K562 (cell line): ENCODE measurements at regions not wholly inside any gene's neighbourhood (a gene's known extent, or its start where the extent isn't known, plus 50 kb on each side); places are given as distances from the start of the nearest gene placed in this dataset.

Experiments
- ATF4 ChIP-seq: fragments of 450-650 bp; formaldehyde crosslinking; IDR thresholded peaks from 2 replicates; pipeline ENCODE4 v1.4.0; 2022; ENCODE audit warnings: mild to moderate bottlenecking, moderate library complexity
- BACH1 ChIP-seq: fragments of 200-800 bp; sonication (Bioruptor generic); IDR thresholded peaks from 2 replicates; pipeline ENCODE4 v1.6.1; 2016; ENCODE audit warnings: missing genetic modification characterization, missing compliant biosample characterization
- FOXJ2 ChIP-seq: fragments of 200-800 bp; sonication (Bioruptor generic); IDR thresholded peaks from 2 replicates; pipeline ENCODE4 v1.6.1; 2016; ENCODE audit warnings: missing genetic modification characterization, missing compliant biosample characterization
- GABPA ChIP-seq: fragments of 200-800 bp; sonication (Bioruptor generic); conservative IDR thresholded peaks from 2 replicates; pipeline ENCODE4 v1.6.1; 2016; ENCODE audit warnings: low read depth, missing genetic modification characterization, missing compliant biosample characterization
- HDAC2 ChIP-seq: fragments of 450-650 bp; IDR thresholded peaks from 2 replicates; pipeline ENCODE4 v1.6.1; 2016; ENCODE audit warnings: mild to moderate bottlenecking
- HMBOX1 ChIP-seq: sonication (generic); IDR thresholded peaks from 2 replicates; pipeline ENCODE4 v1.6.1; 2016
- KAT7 ChIP-seq: sonication (generic); formaldehyde crosslinking; IDR thresholded peaks from 2 replicates; pipeline ENCODE4 v1.8.0; 2022; ENCODE audit warnings: missing genetic modification reagents, mild to moderate bottlenecking, borderline replicate concordance
- MLX ChIP-seq, 2 experiments: fragments of 450-650 bp in 1 of 2; sonication (generic) in 1 of 2; formaldehyde crosslinking; conservative IDR thresholded peaks; 2 replicates each; pipeline versions ENCODE4 v1.4.0 to v1.8.1; 2020 to 2022; ENCODE audit warnings: mild to moderate bottlenecking in 1 of 2, missing genetic modification reagents in 1 of 2
- NR2C2 ChIP-seq, 2 experiments: fragments of 200-800 bp in 1 of 2; sonication (Bioruptor generic) in 1 of 2; sonication (generic) in 1 of 2; formaldehyde crosslinking in 1 of 2; IDR thresholded peaks; 2 replicates each; pipeline versions ENCODE4 v1.6.1 to v1.8.0; 2016 to 2022; ENCODE audit warnings: mild to moderate bottlenecking in 1 of 2, missing compliant biosample characterization in 1 of 2, missing genetic modification characterization in 1 of 2, missing genetic modification reagents in 1 of 2
- PHTF2 ChIP-seq: fragments of 250-450 bp; sonication (Bioruptor Pico); IDR thresholded peaks from 2 replicates; pipeline ENCODE4 v1.5.0; 2021; ENCODE audit warnings: mild to moderate bottlenecking
- POLR2AphosphoS2 ChIP-seq: IDR thresholded peaks from 2 replicates; pipeline ENCODE4 v1.6.1; 2012; ENCODE audit warnings: low read length, improper control_type of control experiment
- SIX5 ChIP-seq, 2 experiments: IDR thresholded peaks; 2 replicates each; pipeline ENCODE4 v1.6.1; 2011; ENCODE audit warnings: low read length in 2 of 2, borderline replicate concordance in 1 of 2, low read depth in 1 of 2, mild to moderate bottlenecking in 1 of 2, moderate library complexity in 1 of 2; ENCODE audit not compliant: insufficient read depth in 1 of 2
- ZMIZ1 ChIP-seq, 2 experiments: fragments of 150-350 bp in 1 of 2; IDR thresholded peaks; 2 replicates each; pipeline ENCODE4 v1.6.1; 2012 to 2016; ENCODE audit warnings: low read depth in 2 of 2, low read length in 2 of 2, mild to moderate bottlenecking in 1 of 2, moderate library complexity in 1 of 2
- ZNF124 ChIP-seq: sonication (generic); formaldehyde crosslinking; IDR thresholded peaks from 2 replicates; pipeline ENCODE4 v1.8.1; 2022; ENCODE audit warnings: missing genetic modification reagents

- no peak for TF ChIP-seq BACH1 (tag)
- no peak for TF ChIP-seq ZNF124
- no peak for TF ChIP-seq MLX (CRISPR knock-in tag; conservative IDR thresholded peaks at IDR 0.05)
- no peak for TF ChIP-seq NR2C2 (CRISPR knock-in tag; IDR thresholded peaks at IDR 0.05)
- TF ChIP-seq NR2C2 (tag; IDR thresholded peaks at IDR 0.05), result no peak
- TF ChIP-seq KAT7 (CRISPR knock-in tag), result no peak
- TF ChIP-seq HMBOX1, result no peak
- no peak for TF ChIP-seq SIX5 (IDR thresholded peaks at IDR 0.05; ENCODE audit: borderline replicate concordance in 1 of 2, insufficient read depth in 1 of 2, low read depth in 1 of 2, low read length in 2 of 2)
- TF ChIP-seq POLR2AphosphoS2, result no peak
- no peak for TF ChIP-seq PHTF2 (CRISPR knock-in tag)
- TF ChIP-seq HDAC2, result no peak
- TF ChIP-seq ZMIZ1 (IDR thresholded peaks at IDR 0.05; ENCODE audit: low read depth in 2 of 2, low read length in 2 of 2), result no peak
- no peak for TF ChIP-seq GABPA (tag)
- TF ChIP-seq FOXJ2, result no peak
- TF ChIP-seq ATF4 (CRISPR knock-in tag), result no peak
These were observed 311.3 kb downstream of the TNS1 start for GRCh38 chr2:217691516-217691915.
